ENCODE measurements at regions not wholly inside any gene's neighbourhood (a gene's known extent, or its start where the extent isn't known, plus 50 kb on each side); places are given as distances from the start of the nearest gene placed in this dataset.

GRCh38 chr2:176467595-176467994, 198.4 kb downstream of the MTX2 start:
- TF ChIP-seq, protein P1, sequence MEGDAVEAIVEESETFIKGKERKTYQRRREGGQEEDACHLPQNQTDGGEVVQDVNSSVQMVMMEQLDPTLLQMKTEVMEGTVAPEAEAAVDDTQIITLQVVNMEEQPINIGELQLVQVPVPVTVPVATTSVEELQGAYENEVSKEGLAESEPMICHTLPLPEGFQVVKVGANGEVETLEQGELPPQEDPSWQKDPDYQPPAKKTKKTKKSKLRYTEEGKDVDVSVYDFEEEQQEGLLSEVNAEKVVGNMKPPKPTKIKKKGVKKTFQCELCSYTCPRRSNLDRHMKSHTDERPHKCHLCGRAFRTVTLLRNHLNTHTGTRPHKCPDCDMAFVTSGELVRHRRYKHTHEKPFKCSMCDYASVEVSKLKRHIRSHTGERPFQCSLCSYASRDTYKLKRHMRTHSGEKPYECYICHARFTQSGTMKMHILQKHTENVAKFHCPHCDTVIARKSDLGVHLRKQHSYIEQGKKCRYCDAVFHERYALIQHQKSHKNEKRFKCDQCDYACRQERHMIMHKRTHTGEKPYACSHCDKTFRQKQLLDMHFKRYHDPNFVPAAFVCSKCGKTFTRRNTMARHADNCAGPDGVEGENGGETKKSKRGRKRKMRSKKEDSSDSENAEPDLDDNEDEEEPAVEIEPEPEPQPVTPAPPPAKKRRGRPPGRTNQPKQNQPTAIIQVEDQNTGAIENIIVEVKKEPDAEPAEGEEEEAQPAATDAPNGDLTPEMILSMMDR (IDR thresholded peaks at IDR 0.05) = no peak
- no peak for DNase-seq (ENCODE audit: low spot score)
- Histone ChIP-seq H3K27ac (no peak overlapping the region), H3K4me1 (no peaks in the 10 kb centered on the region), H3K9me3 (no peaks in the 10 kb centered on the region), H3K36me3 (no peaks in the 10 kb centered on the region), H3K4me3 (no peak overlapping the region), H3K27me3 (no peaks in the 10 kb centered on the region)

GRCh38 chr2:176468457-176469113, 199.3 kb downstream of the MTX2 start:
- Histone ChIP-seq H3K4me1 (no peaks in the 10 kb centered on the region), H3K27me3 (no peaks in the 10 kb centered on the region), H3K36me3 (no peaks in the 10 kb centered on the region), H3K9me3 (no peaks in the 10 kb centered on the region), H3K4me3 (no peak overlapping the region), H3K27ac (no peak overlapping the region)
- DNase-seq (ENCODE audit: low spot score) = no peak
- TF ChIP-seq, protein P1 (IDR thresholded peaks at IDR 0.05) = no peak

GRCh38 chr2:176470713-176471112, 201.5 kb downstream of the MTX2 start:
- TF ChIP-seq, protein P1 (IDR thresholded peaks at IDR 0.05) = no peak
- Histone ChIP-seq H3K4me1 (no peaks in the 10 kb centered on the region), H3K27ac (no peak overlapping the region), H3K36me3 (no peaks in the 10 kb centered on the region), H3K27me3 (no peaks in the 10 kb centered on the region), H3K9me3 (no peaks in the 10 kb centered on the region), H3K4me3 (no peak overlapping the region)
- DNase-seq (ENCODE audit: low spot score) = no peak

- TF ChIP-seq, protein P1 (IDR thresholded peaks at IDR 0.05) = no peak
- no peak overlapping the region for H3K27ac ChIP-seq
- H3K4me3 ChIP-seq = no peak overlapping the region
- no peak for DNase-seq (ENCODE audit: low spot score)
- no peaks in the 10 kb centered on the region for H3K27me3 ChIP-seq
- no peaks in the 10 kb centered on the region for H3K36me3 ChIP-seq
- H3K9me3 ChIP-seq = no peaks in the 10 kb centered on the region
- no peaks in the 10 kb centered on the region for H3K4me1 ChIP-seq
Measured at GRCh38 chr2:176471949-176472348, 202.7 kb downstream of the MTX2 start.

GRCh38 chr2:176473177-176473576, 203.9 kb downstream of the MTX2 start:
- H3K4me3 ChIP-seq = peak overlapping the region in 1 of 2 donors; percentile 7
- H3K27ac ChIP-seq = no peak overlapping the region
- TF ChIP-seq, protein P1 (IDR thresholded peaks at IDR 0.05) = no peak

GRCh38 chr2:176473851-176474250, 204.6 kb downstream of the MTX2 start:
- H3K27me3 ChIP-seq = no peaks in the 10 kb centered on the region
- no peaks in the 10 kb centered on the region for H3K4me1 ChIP-seq
- no peaks in the 10 kb centered on the region for H3K36me3 ChIP-seq
- H3K9me3 ChIP-seq = no peaks in the 10 kb centered on the region
- H3K27ac ChIP-seq = no peak overlapping the region
- H3K4me3 ChIP-seq = no peak overlapping the region
- TF ChIP-seq, protein P1 (IDR thresholded peaks at IDR 0.05) = no peak
- no peak for DNase-seq (ENCODE audit: low spot score)

More at GRCh38 chr2:176473177-176473576, 203.9 kb downstream of the MTX2 start:
- no peaks in the 10 kb centered on the region for H3K4me1 ChIP-seq
- H3K36me3 ChIP-seq = no peaks in the 10 kb centered on the region
- H3K9me3 ChIP-seq = no peaks in the 10 kb centered on the region
- H3K27me3 ChIP-seq = no peaks in the 10 kb centered on the region
- no peak for DNase-seq (ENCODE audit: low spot score)
